Gastroesophageal sphincter (tissue), 3 donors: ENCODE measurements at regions not wholly inside any gene's neighbourhood (a gene's known extent, or its start where the extent isn't known, plus 50 kb on each side); places are given as distances from the start of the nearest gene placed in this dataset.

Experiments used
- POLR2AphosphoS5 ChIP-seq: sonication (generic); formaldehyde crosslinking; IDR thresholded peaks from one replicate; pipeline ENCODE4 v1.6.1; 2017; ENCODE audit warnings: antibody characterized with exemption
- TF ChIP-seq, protein P1 (sequence below), 4 experiments: fragments of 200-600 bp in 2 of 4; fragments of 450-650 bp in 2 of 4; sonication (generic) in 1 of 4; IDR thresholded peaks; one replicate each; pipeline ENCODE4 v1.5.1; 2017 to 2019; ENCODE audit warnings: antibody characterized with exemption in 4 of 4, mild to moderate bottlenecking in 2 of 4, moderate library complexity in 2 of 4

DNA sequence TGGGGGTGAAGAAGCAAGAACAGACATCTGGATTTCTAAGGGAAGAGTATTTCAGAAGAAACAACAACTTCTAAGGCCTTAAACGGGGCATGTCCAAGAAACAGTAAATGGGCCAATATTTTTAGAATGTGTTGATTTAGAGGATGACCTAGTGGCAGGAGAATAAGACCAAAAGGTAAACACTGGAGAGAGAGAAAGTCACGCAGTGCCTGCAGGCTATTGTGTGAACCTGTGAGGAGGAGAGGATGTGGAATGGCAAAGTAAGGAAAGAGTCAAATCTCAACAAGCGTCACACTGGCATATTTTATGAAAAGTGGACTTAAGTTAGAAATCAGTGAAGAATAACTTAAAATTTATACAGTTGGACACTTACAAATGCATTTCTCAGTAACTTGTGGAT lies 78.1 kb upstream of the EGFR start:
- TF ChIP-seq, protein P1, sequence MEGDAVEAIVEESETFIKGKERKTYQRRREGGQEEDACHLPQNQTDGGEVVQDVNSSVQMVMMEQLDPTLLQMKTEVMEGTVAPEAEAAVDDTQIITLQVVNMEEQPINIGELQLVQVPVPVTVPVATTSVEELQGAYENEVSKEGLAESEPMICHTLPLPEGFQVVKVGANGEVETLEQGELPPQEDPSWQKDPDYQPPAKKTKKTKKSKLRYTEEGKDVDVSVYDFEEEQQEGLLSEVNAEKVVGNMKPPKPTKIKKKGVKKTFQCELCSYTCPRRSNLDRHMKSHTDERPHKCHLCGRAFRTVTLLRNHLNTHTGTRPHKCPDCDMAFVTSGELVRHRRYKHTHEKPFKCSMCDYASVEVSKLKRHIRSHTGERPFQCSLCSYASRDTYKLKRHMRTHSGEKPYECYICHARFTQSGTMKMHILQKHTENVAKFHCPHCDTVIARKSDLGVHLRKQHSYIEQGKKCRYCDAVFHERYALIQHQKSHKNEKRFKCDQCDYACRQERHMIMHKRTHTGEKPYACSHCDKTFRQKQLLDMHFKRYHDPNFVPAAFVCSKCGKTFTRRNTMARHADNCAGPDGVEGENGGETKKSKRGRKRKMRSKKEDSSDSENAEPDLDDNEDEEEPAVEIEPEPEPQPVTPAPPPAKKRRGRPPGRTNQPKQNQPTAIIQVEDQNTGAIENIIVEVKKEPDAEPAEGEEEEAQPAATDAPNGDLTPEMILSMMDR (IDR thresholded peaks at IDR 0.05): no peak
- TF ChIP-seq POLR2AphosphoS5: no peak
